GM19240 (cell line): ENCODE measurements at regions not wholly inside any gene's neighbourhood (a gene's known extent, or its start where the extent isn't known, plus 50 kb on each side); places are given as distances from the start of the nearest gene placed in this dataset.

Source experiments
- DNase-seq: peaks from one replicate; pipeline ENCODE4 v3.0.0; 2011; ENCODE audit warnings: low spot score; ENCODE audit not compliant: insufficient read length

DNA sequence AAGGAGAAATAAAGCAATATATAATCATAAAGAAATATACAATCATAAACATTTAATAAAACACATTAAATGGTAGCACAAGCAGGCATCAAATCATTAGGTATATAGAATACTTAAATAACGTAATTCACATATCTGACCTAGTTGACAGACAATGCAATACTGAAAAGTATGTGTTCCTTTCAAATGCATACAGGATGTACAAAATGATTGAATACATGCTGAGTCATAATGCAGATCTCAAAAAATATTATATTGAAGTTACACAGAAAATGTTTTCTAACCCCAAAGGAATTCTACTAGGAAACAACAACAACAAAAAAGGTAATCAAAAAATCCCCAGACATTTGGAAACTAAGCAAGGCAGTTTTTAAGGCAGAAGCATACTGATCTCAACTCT, 1072.0 kb upstream of the INTU start:
- DNase-seq = no peak

DNA sequence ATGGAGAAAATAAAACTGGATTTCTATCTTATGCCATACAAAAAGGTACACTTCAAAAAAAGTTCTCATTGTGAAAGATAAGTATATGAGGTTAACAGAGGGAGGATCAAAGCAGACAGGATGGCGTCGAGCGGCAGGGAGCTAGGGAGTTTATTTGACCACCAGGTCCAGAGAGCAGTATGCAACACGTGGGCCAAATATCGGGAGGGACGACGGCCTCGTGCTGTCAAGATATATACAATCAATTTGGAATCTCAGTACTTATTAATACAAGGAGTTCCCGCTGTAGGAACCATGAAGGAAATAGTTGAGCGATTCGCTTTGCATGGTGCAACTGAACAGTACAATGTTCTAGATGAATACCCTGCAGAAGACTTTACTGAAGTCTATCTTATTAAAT, 1069.4 kb upstream of the INTU start:
- no peak for DNase-seq

- no peak for DNase-seq
Observed at GRCh38 chr4:126564283-126564854, 1068.4 kb upstream of the INTU start.

DNA sequence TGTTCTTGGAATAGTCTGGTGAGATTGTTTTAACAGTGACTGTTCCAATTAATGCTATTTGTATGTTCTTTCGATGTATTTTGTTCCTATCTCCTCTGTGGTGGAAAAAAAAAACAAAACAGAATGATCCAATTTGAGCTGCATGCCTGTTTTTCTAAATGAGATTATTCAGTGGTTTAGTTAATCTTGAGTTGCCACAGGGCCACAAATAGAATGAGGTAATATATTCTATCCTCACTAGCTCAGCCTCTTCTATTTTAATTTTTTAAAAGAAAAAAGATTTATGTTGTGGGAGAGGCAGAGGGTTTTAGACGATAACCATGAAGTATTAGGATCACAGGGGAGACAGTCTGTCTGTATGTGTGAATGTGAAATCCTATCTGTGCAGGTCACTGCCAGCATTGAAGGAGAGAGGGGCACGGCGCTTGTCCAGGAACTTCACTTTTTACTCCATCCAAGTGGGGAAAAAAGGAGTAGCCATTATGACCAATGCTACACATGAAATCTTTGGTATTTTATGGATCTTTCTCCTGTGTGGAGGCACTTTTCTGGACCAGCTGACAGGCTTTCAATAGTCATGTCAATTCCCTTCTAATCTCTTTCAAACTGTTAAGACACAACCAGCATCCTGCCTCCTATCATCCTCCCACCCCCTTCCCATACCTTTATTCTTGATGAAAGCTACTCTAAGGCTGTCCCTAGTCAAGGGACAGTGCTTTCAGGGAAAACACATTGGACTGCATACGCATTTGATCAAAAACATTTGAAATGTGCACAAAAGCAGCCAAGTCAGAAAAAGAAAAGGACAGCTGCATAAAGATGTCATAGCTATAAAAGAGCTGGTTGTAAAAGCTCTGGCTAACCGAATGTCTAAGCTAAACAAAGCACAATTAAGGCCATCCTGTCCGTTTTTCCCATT, 1063.8 kb upstream of the INTU start:
- DNase-seq = no peak

GRCh38 chr4:126572264-126572663, 1060.5 kb upstream of the INTU start:
- no peak for DNase-seq

- DNase-seq = no peak
Observed at GRCh38 chr4:126582737-126583136, 1050.0 kb upstream of the INTU start.

GRCh38 chr4:126583509-126583908, 1049.2 kb upstream of the INTU start:
- DNase-seq = no peak

GRCh38 chr4:126591583-126591982, 1041.2 kb upstream of the INTU start:
- no peak for DNase-seq

DNA sequence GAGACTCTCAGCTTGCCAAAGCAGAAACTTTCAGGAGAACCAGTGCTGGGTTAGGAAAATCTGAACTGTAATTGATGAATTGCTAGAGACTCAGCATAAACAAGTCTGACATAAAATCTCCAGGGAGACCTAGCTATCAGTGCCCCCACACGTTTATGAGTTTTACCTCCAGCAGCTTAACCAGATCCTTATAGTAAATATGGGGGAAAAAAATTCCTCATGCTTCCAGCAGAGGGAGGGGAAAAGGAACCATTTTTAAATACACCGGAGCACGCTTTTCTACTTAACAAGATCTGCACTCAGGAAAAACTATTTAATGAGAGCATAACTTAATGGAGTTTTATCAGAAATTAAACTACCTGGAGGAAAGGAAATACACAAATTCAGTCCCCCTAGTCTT, 1040.7 kb upstream of the INTU start:
- DNase-seq = no peak

DNA sequence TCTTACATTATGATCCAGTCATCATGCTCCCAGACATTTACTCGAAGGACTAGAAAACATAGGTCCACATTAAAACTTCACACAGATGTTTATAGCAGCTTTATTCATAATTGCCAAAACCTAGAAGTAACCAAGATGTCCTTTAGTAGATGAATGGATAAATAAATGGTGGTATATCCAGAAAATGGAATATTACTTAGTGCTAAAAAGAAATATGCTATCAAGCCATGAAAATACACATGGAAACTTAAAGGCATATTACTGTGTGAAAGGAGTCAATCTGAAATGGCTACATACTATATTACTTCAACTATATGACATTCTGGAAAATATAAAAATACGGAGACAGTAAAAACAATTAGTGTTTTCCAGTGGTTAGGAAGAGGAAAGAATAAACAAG, 1039.1 kb upstream of the INTU start:
- no peak for DNase-seq

DNA sequence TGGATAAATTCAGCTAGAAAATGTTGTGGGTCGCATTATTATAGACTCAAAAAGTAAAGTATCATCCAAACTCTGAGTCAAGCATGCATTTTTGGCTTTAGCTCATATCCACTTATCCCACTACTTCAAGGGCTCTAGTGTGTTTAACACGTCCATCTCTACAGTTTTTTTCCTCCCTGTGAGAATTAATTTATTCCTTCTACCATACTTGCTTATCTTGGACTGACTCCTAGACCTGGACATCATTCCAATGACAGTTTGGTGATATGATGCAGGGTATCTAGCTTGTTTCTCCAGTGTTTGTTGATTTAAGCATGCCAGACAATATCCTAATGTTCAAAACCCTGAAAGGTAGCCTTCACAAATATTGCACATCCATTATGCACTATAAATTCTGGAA, 1037.1 kb upstream of the INTU start:
- DNase-seq = no peak

GRCh38 chr4:126599746-126600145, 1033.0 kb upstream of the INTU start:
- DNase-seq = no peak

- DNase-seq = no peak
Observed at GRCh38 chr4:126603210-126603609, 1029.5 kb upstream of the INTU start.

GRCh38 chr4:126603825-126604224, 1028.9 kb upstream of the INTU start:
- no peak for DNase-seq

DNA sequence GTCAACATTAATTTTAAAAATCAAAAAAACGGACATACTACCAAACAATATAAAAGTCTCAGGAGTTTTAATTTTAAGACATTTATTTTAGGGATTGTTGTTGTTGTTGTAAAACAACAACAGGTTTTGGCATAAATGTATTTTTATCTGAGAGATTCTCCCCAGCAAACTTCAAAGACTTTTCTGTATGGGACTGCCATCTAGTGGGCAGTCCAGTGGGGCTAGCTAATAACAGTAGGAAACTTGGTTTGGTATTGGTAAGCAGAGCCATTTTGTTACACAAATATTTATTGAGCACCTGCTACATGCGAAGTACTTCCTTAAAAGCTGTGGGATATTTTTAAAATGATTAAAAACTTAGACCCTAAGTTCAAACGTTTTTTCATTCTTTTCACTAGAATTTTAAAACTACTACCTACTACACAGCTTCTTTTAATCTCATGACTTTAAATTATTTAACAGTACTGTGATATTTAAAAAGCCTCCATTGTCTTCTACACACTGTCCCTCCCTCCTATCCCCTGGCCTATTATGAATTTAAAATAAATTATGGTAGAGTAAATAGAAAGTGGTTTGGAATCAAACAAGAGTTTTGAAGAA, 1028.4 kb upstream of the INTU start:
- DNase-seq = no peak

GRCh38 chr4:126610933-126611332, 1021.8 kb upstream of the INTU start:
- no peak for DNase-seq

DNA sequence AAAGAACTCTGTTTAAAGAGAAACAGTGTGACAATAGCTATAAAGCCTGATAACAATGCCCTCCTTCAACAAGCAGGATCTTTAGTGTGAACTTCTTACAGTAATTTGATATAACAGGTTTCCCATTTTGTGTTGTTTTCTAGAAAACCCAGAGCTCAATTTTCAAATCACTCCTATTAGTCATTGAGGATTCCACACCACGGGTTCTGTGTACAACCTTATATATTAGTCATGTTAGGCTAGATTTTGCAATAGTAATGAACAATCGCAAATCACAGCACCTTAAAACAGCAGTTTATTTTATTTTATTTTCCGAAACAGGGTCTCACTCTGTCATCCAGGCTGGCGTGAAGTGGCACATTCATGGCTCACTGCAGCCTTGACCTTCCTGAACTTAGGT, 1020.9 kb upstream of the INTU start:
- no peak for DNase-seq

DNA sequence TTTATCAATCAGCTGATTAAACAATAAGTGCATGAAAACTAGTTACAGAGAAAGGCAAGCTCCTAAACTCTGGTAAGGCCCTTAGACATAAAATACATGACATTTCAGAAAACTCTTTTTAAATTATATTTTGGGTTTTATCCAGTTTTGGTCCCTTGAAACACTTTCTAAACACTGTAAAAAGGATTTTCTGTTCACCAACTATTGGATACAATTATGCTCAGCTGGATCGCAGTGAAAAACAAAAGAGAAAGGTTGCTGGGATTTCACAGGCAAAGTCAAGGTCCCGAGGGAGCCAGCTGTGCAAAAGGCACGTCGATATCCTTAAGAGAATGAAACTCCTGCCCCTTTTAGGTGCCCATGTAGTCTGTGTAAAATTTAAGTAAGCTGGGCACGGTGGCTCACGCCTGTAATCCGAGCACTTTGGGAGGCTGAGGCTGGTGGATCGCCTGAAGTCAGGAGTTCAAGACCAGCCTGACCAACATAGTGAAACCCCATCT, 1018.4 kb upstream of the INTU start:
- DNase-seq = no peak

DNA sequence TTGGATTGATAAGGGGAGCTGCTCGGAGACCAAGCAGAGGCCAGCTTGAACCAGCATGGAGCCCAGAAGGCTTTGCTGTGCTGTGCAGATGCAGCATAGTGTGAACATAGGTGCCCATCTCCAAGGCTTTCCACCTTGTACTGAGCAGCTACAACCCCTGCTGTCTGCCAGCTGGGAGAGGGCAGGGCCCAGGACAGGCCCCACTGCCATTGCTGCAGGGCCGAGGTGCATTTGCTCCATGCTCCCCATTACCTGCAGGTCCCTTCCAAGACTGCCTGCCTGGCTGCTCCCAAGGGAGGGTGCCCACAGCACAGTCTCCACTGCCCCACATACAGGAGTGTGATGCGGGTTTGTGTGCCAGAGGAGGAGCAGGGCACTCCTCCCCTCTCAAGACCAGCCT, 1016.0 kb upstream of the INTU start:
- no peak for DNase-seq

- no peak for DNase-seq
Observed at GRCh38 chr4:126627255-126627654, 1005.5 kb upstream of the INTU start.

DNA sequence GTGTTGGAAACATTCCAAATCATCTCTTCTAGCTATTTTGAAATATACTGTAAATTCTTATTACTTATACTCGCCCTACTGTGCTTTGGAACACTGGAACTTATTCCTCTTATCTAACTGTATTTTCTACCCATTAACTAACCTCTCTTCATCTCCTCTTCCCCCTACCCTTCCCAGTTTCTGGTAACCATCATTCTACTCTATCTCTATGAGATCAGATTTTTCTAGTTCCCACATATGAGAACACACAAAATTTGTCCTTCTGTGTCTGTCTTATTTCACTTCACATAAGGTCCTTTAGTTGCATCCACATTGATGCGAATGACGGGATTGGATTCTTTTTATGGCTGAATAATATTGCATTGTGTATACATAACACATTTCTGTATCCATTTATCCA, 1003.8 kb upstream of the INTU start:
- DNase-seq = no peak

DNA sequence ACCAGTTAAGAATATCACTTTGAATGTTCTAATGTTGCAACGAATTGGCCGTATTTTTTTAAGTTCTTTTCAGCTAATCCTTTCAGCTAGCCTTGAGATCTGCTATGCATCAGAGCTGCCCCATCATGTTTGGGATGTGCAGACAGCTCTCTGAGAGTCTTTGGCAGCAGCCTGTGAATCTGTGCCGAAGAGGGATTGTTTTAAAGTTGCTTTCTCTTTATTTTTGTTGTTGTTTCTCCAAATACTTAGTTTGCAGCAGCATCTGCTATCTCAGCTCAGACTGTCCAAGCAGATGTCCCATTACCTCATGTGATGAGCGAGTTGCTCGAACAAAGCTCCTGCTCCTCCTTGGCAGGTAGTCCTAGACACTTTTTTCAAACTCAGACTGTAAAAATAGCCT, 1002.5 kb upstream of the INTU start:
- DNase-seq = no peak

DNA sequence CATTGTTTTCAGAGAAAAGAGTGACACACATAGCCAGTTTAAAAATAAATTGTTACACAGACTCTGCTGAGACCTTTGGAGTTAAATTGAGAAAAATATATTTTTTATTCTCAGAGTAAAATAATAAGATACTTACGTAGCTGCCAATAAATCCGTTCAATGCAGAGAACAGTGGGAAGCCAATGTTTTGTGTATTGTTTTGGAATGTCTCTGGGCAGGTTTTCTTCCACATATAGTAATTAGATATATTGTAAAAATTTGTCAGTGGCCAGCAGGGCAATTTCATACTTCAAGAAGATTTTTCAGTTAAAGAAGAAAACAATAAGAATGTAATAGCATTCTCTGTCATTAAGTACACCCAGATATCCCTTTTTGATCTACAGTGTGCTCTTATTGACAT, 999.5 kb upstream of the INTU start:
- DNase-seq = no peak
